Skeletal muscle satellite cell (primary cell): ENCODE measurements at regions not wholly inside any gene's neighbourhood (a gene's known extent, or its start where the extent isn't known, plus 50 kb on each side); places are given as distances from the start of the nearest gene placed in this dataset.
"Not testable (repeated sequence)": the region's sequence is repeated elsewhere in the genome, so short reads cannot be mapped to it uniquely, and the experiment has no call there.

Source experiments
- H3K27me3 ChIP-seq: 2 replicates; pipeline ENCODE4 v1.7.0; 2013; ENCODE audit warnings: low read length; ENCODE audit not compliant: control insufficient read depth, insufficient read depth
- H3K36me3 ChIP-seq: 2 replicates; pipeline ENCODE4 v1.7.0; 2013; ENCODE audit warnings: mild to moderate bottlenecking, control low read depth, low read length; ENCODE audit not compliant: insufficient read depth
- H3K4me1 ChIP-seq: 2 replicates; pipeline ENCODE4 v1.7.0; 2013; ENCODE audit warnings: low read length; ENCODE audit not compliant: control insufficient read depth, insufficient read depth
- H3K4me2 ChIP-seq: 2 replicates; pipeline ENCODE4 v1.7.0; 2013; ENCODE audit warnings: mild to moderate bottlenecking, low read length
- H3K4me3 ChIP-seq: 2 replicates; pipeline ENCODE4 v1.7.0; 2013; ENCODE audit warnings: low read length
- H3K9ac ChIP-seq: 2 replicates; pipeline ENCODE4 v1.7.0; 2013; ENCODE audit warnings: mild to moderate bottlenecking, low read depth, low read length, moderate library complexity
- H3K9me3 ChIP-seq: replicated peaks from 2 replicates; pipeline ENCODE4 v1.7.0; 2013; ENCODE audit warnings: mild to moderate bottlenecking, control low read depth, low read length

DNA sequence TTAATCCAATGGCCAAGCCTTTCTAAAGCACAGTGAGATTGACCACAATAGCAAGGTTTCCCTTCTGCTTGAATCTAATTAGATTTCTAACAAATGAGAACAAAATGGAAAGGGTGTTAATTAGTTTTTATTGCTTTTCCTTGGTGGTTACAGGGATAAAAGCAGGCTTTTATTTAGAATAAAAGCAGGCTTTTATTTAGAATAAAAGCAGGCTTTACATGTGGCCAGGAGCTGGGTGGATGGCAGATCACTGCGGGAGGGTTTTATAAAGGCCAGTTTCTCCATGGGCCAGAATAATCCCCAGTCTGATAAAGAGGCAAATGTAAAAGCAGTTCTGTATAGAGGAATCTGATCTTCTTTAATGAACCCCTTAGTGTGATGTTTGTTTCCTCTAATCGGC is 470.2 kb downstream of the TMEM232 start:
- no peak overlapping the region for H3K4me2 ChIP-seq
- no peak overlapping the region for H3K4me3 ChIP-seq
- H3K9ac ChIP-seq = no peak overlapping the region
- no peaks in the 10 kb centered on the region for H3K36me3 ChIP-seq
- H3K4me1 ChIP-seq = peaks cover 8% of the 10 kb centered on the region
- no peaks in the 10 kb centered on the region for H3K27me3 ChIP-seq
- H3K9me3 ChIP-seq = no peaks in the 10 kb centered on the region

DNA sequence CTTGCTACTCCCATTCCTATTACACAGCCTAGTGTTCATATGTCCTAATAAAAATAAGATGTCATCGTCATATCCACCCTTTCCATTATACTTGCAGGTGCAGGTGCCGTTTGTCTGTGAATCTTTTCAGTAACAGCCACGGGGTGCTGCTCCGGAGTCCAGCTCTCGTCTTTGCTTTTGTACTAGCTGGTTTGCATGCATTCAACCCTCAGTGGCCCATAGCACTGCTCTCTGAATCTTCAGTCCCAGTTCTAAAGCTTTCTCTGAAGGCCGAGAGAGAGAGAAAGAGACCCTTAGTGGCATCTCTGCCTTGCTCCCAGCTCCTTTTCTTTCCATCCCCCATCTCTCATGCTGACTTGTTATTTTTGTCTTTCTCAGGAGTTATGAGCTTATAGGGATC is 468.5 kb downstream of the TMEM232 start:
- Histone ChIP-seq H3K36me3 (no peaks in the 10 kb centered on the region), H3K4me1 (peaks cover 8% of the 10 kb centered on the region), H3K4me3 (no peak overlapping the region), H3K9ac (no peak overlapping the region), H3K4me2 (no peak overlapping the region), H3K9me3 (no peaks in the 10 kb centered on the region), H3K27me3 (no peaks in the 10 kb centered on the region)

DNA sequence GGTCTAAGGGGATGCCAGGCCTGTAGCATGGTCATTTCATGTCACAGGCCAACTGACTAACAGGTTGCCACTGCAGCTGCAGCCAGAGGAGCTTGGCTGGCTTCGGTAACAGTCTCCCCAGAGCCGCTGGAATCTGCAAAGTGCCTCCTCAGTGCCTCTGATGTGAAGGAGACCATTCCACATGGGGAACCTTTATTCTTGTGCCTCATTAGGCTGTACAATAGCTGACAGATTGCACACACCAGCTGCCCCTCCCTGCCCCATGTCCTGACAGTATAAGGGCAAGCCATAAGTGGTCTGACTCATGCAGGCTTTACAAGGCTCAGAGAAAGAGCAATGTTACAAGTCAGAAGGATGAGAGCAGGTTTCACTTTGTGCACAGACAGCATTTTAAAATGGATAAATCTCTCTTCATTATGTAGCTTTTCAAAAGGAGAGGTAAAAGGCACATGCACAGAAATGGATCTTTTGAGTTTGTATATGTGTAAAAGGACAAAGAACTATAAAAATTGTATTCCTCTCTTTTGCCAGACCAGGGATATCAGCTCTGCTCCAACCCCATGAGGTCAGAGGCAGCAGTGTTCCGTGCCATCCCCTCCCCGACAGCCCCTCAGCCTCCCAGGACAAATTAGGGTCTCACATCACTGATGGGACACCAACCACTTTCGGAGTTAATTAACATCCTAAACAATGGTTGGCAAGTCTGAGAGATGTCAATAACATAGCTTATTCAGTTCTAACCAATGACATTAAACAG is 467.8 kb downstream of the TMEM232 start:
- H3K36me3 ChIP-seq = no peaks in the 10 kb centered on the region
- no peaks in the 10 kb centered on the region for H3K9me3 ChIP-seq
- H3K9ac ChIP-seq = no peak overlapping the region
- peak overlapping the region; percentile 66 for H3K4me2 ChIP-seq
- H3K4me1 ChIP-seq = peaks cover 8% of the 10 kb centered on the region
- H3K4me3 ChIP-seq = no peak overlapping the region
- H3K27me3 ChIP-seq = no peaks in the 10 kb centered on the region

DNA sequence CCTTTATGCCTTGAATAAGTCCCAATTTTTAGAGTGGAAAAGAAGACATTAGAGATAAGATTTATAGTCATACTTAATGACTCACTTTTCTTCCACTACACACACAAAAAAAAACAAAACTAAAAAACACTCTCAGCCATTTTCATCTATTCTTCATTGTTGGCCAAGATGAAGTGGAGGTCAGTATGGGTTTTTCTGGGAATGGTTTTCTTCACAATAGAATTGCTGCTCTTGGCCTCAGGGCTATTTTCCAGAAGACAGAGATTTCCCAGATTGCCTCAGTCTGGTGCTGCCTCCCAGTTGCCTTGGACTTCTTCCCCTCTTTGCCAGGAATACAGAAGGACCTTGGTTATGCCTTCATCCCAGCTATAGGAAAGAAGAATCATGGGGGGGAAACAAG is 463.7 kb downstream of the TMEM232 start:
- peaks cover 8% of the 10 kb centered on the region for H3K4me1 ChIP-seq
- H3K4me3 ChIP-seq = no peak overlapping the region

DNA sequence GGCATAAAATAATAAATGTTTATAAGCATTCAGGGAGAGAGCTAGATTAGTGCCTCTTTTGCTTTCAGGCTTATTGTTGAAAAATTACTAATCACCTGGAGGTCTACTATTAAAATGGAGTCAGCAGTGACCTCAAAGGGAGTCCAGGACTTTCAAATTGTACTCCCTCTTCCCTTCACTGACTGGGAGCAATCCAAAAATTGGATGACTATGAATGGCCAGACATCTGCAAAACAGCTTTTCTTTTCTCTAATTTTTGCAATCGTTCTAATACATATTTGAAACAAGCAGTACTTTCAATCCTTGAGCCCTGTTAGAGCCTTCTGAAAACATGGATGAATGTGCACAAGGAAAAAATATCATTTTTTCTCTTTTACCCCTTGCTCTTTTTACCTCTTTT is 461.8 kb downstream of the TMEM232 start:
- H3K4me3 ChIP-seq = no peak overlapping the region
- H3K9ac ChIP-seq = no peak overlapping the region
- no peaks in the 10 kb centered on the region for H3K36me3 ChIP-seq
- no peaks in the 10 kb centered on the region for H3K9me3 ChIP-seq
- H3K27me3 ChIP-seq = no peaks in the 10 kb centered on the region
- no peak overlapping the region for H3K4me2 ChIP-seq
- no peaks in the 10 kb centered on the region for H3K4me1 ChIP-seq

More for the DNA sequence above, 463.7 kb downstream of the TMEM232 start:
- Histone ChIP-seq H3K27me3 (no peaks in the 10 kb centered on the region), H3K9me3 (no peaks in the 10 kb centered on the region), H3K9ac (no peak overlapping the region), H3K36me3 (no peaks in the 10 kb centered on the region), H3K4me2 (no peak overlapping the region)

DNA sequence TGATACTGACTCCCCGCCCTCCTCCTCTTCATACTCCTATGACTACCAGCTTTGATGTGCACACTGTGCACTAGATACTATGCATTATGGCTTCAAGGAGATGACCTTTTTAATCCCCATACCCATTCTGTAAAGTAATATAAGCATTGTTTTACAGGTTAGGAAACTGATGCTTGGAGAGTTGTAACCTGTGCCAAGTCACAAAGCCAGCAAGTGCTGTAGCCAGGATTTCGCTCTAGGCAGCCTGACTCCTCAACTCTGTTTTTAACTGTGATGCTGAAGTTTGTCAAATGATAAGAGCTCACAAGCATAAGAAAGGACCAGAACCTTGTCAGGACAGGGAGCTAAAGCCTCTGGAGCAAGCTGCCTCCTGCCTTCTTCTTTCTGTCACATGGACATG is 461.3 kb downstream of the TMEM232 start:
- Histone ChIP-seq H3K4me1 (no peaks in the 10 kb centered on the region), H3K4me3 (no peak overlapping the region), H3K27me3 (no peaks in the 10 kb centered on the region), H3K9ac (no peak overlapping the region), H3K4me2 (no peak overlapping the region), H3K36me3 (no peaks in the 10 kb centered on the region), H3K9me3 (no peaks in the 10 kb centered on the region)

DNA sequence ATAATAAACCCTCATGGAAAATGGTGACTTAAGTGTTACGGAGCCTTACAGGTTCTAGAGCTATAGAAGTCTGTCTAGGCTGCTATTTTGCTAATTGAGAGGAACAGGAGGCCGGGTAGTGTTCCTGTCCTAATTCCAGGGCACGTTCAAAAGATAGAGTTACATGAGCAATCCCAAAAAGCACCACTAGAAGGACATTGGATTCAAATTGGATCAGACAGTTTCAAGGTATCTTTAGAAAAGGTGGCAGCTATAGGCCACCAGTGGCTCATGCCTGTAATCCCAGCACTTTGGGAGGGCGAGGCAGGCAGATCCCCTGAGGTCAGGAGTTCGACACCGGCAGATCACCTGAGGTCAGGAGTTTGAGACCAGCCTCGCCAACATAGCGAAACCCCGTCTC is 458.8 kb downstream of the TMEM232 start:
- H3K9me3 ChIP-seq = no peaks in the 10 kb centered on the region
- no peak overlapping the region for H3K4me3 ChIP-seq
- H3K4me1 ChIP-seq = no peaks in the 10 kb centered on the region
- no peak overlapping the region for H3K9ac ChIP-seq
- no peaks in the 10 kb centered on the region for H3K27me3 ChIP-seq
- no peaks in the 10 kb centered on the region for H3K36me3 ChIP-seq
- H3K4me2 ChIP-seq = no peak overlapping the region

DNA sequence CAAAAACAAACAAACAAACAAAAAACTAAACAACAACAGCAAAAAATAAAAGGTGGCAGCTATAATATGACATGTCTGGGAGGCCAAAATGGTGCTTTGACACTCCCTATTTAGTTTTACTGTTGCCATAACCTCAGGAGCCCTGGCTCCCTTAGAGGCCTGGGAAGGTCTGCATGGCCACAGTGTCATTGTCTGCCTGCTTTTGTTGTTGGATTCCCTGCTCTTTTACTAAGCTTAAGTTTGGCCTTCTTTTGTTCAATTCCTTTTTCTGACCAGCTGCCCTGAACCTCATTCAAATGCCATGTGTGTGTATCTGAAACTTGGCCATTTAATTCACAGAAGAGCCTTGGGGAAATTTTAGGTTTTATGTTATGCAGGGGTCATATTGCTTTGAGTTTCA is 458.2 kb downstream of the TMEM232 start:
- Histone ChIP-seq H3K9ac (no peak overlapping the region), H3K9me3 (no peaks in the 10 kb centered on the region), H3K4me3 (no peak overlapping the region), H3K36me3 (no peaks in the 10 kb centered on the region), H3K4me2 (no peak overlapping the region), H3K4me1 (no peaks in the 10 kb centered on the region), H3K27me3 (no peaks in the 10 kb centered on the region)

DNA sequence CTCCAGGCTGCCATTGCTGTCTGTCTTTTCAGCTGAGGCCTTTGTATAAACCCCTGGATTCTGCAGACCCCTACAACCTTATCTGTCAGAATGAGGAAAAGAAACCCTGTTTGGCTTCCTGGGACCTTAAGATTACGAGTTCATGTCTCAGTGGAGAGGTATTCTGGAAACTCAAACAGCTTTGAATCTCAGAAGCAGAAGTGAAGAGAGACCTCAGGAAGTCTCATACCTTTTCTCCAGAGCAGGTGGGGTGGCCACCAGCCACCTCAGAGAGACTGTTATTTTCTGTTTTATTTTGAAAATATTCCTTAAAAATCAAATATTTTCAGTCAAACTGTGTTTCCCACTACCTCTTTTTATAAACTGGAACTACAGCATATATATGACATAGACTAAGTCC is 457.5 kb downstream of the TMEM232 start:
- Histone ChIP-seq H3K9ac (no peak overlapping the region), H3K4me2 (no peak overlapping the region), H3K4me3 (no peak overlapping the region), H3K27me3 (no peaks in the 10 kb centered on the region), H3K9me3 (no peaks in the 10 kb centered on the region), H3K36me3 (no peaks in the 10 kb centered on the region), H3K4me1 (no peaks in the 10 kb centered on the region)

DNA sequence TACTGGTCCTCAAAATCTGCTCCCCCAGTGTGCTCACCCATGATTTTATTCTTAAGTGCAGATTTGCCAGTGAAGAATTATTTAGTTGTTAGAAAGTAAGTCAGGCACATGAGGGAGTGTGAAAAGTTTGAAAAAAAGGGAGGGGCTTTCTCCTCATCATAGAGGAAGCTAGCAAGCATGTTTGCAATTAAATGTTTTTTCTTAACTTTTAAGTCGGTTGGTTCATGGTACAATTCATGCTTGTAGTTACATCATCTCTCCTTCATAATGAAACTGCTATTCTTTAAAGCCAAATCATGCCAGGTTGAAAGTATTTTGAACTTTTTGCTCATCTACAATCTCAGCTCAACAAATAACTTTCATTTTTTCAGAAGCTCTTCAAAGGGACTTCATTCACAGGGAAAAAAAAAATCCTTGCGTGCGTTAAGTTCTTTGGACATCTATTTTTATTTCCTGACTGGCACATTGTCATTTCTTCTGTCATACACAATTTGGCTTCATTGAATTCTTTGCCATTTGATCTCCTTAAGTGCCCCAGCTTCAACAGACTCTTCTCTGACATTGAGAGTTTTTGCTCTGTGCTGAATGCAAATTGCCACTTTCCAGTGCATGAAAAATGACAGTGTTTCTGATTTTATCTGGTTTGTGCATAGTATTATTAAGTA is 456.9 kb downstream of the TMEM232 start:
- no peaks in the 10 kb centered on the region for H3K4me1 ChIP-seq
- no peak overlapping the region for H3K9ac ChIP-seq
- no peak overlapping the region for H3K4me3 ChIP-seq
- no peaks in the 10 kb centered on the region for H3K36me3 ChIP-seq
- no peaks in the 10 kb centered on the region for H3K9me3 ChIP-seq
- no peaks in the 10 kb centered on the region for H3K27me3 ChIP-seq
- H3K4me2 ChIP-seq = no peak overlapping the region

DNA sequence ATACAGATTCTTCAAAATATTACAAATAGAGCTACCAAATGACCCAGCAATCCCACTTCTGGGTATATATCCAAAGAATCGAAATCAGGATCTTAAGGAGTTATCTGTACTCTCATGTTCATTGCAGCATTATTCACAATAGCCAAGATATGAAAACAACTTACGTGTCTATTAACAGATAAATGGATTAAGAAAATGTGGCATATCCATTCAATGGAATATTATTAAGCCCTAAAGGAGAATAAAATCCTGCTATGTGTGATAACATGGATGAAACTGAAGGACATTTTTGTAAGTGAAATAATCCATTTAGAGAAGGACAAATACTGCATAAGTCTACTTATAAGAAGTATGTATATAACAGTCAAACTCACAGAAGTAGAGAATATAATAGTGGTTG is 450.6 kb downstream of the TMEM232 start:
- H3K9ac ChIP-seq = no peak overlapping the region
- no peaks in the 10 kb centered on the region for H3K27me3 ChIP-seq
- no peaks in the 10 kb centered on the region for H3K4me1 ChIP-seq
- no peak overlapping the region for H3K4me2 ChIP-seq
- no peaks in the 10 kb centered on the region for H3K9me3 ChIP-seq
- no peak overlapping the region for H3K4me3 ChIP-seq
- H3K36me3 ChIP-seq = no peaks in the 10 kb centered on the region

DNA sequence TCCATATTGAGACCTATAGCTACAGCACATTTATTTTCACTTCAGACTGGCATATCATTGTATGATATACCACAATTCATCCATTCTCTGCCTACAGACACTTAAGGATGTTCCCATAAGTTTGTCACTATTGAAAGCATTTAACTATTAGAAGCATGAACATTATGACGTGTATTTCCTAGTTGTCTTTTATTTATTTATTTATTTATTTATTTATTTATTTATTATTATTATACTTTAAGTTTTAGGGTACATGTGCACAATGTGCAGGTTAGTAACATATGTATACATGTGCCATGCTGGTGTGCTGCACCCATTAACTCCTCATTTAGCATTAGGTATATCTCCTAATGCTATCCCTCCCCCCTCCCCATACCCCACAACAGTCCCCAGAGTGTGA is 448.0 kb downstream of the TMEM232 start:
- H3K9ac ChIP-seq, H3K9me3 ChIP-seq, H3K4me2 ChIP-seq, H3K4me3 ChIP-seq, H3K4me1 ChIP-seq, H3K36me3 ChIP-seq, H3K27me3 ChIP-seq: not testable (repeated sequence)
